ENCODE measurements at regions not wholly inside any gene's neighbourhood (a gene's known extent, or its start where the extent isn't known, plus 50 kb on each side); places are given as distances from the start of the nearest gene placed in this dataset.

DNA sequence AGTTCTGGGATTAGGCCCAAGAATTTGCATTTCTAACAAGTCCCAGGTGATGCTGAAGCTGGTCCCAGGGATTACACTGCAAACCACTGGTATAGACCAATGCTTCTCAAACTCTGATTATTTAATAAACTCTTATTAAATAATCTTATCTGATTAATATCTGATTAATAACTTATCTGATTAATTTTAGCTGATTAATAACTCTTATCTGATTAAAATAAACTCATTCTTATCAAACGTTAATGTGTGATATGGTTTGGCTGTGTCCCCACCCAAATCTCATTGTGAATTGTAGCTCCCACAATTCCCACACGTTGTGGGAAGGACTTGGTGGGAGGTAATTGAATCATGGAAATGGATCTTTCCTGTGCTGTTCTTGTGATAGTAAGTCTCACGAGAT lies 78.6 kb upstream of the TANC2 start:
- BruUV-seq (replicated peaks) = no TSS peak
- intact Hi-C loops (cut with micrococcal nuclease; ENCODE audit: unreplicated experiment) = no loop called here
- no peaks in the 10 kb centered on the region for H3K4me1 ChIP-seq (ENCODE audit: control insufficient read depth, insufficient read depth, low read length)
- no peaks in the 10 kb centered on the region for H3K27me3 ChIP-seq (ENCODE audit: control insufficient read depth, insufficient read depth, low read length)
- no peak for TF ChIP-seq TCF7L2 (IDR thresholded peaks at IDR 0.05; ENCODE audit: low read depth, low read length)
- TF ChIP-seq, protein P1, sequence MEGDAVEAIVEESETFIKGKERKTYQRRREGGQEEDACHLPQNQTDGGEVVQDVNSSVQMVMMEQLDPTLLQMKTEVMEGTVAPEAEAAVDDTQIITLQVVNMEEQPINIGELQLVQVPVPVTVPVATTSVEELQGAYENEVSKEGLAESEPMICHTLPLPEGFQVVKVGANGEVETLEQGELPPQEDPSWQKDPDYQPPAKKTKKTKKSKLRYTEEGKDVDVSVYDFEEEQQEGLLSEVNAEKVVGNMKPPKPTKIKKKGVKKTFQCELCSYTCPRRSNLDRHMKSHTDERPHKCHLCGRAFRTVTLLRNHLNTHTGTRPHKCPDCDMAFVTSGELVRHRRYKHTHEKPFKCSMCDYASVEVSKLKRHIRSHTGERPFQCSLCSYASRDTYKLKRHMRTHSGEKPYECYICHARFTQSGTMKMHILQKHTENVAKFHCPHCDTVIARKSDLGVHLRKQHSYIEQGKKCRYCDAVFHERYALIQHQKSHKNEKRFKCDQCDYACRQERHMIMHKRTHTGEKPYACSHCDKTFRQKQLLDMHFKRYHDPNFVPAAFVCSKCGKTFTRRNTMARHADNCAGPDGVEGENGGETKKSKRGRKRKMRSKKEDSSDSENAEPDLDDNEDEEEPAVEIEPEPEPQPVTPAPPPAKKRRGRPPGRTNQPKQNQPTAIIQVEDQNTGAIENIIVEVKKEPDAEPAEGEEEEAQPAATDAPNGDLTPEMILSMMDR (IDR thresholded peaks at IDR 0.05) = no peak
- TF ChIP-seq POLR2AphosphoS5 (IDR thresholded peaks at IDR 0.05; ENCODE audit: low read depth, low read length) = no peak
- TF ChIP-seq SIN3A (IDR thresholded peaks at IDR 0.05; ENCODE audit: borderline replicate concordance, insufficient read depth, low read depth, low read length) = no peak
- TF ChIP-seq, protein P2, sequence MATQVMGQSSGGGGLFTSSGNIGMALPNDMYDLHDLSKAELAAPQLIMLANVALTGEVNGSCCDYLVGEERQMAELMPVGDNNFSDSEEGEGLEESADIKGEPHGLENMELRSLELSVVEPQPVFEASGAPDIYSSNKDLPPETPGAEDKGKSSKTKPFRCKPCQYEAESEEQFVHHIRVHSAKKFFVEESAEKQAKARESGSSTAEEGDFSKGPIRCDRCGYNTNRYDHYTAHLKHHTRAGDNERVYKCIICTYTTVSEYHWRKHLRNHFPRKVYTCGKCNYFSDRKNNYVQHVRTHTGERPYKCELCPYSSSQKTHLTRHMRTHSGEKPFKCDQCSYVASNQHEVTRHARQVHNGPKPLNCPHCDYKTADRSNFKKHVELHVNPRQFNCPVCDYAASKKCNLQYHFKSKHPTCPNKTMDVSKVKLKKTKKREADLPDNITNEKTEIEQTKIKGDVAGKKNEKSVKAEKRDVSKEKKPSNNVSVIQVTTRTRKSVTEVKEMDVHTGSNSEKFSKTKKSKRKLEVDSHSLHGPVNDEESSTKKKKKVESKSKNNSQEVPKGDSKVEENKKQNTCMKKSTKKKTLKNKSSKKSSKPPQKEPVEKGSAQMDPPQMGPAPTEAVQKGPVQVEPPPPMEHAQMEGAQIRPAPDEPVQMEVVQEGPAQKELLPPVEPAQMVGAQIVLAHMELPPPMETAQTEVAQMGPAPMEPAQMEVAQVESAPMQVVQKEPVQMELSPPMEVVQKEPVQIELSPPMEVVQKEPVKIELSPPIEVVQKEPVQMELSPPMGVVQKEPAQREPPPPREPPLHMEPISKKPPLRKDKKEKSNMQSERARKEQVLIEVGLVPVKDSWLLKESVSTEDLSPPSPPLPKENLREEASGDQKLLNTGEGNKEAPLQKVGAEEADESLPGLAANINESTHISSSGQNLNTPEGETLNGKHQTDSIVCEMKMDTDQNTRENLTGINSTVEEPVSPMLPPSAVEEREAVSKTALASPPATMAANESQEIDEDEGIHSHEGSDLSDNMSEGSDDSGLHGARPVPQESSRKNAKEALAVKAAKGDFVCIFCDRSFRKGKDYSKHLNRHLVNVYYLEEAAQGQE (IDR thresholded peaks at IDR 0.05; ENCODE audit: insufficient read depth in 1 of 2, low read depth in 2 of 2, low read length in 1 of 2) = no peak
- ATAC-seq = no peak
- H3K36me3 ChIP-seq (ENCODE audit: control insufficient read depth, insufficient read depth, low read length) = no peaks in the 10 kb centered on the region
- DNase-seq (ENCODE audit: low read depth, low spot score) = no peak
- H3K9me3 ChIP-seq (ENCODE audit: control insufficient read depth, insufficient read depth, low read depth, low read length) = no peaks in the 10 kb centered on the region
- ChIA-PET CTCF (no interaction called here), POLR2A (interaction anchor here (0.5 kb wide), 1 partner anchor 215 kb away, joined by 3 read pairs; no protein-coding TSS in a partner anchor)
- in situ Hi-C loops (cut with HindIII; ENCODE audit: low pct_unique_long_range_greater_than_20kb, low sequenced_read_pairs) = no loop called here
- no peak overlapping the region for H3K27ac ChIP-seq (ENCODE audit: low read length)
- no peak overlapping the region for H3K4me3 ChIP-seq (ENCODE audit: low read depth in 2 of 2, low read length in 2 of 2)

DNA sequence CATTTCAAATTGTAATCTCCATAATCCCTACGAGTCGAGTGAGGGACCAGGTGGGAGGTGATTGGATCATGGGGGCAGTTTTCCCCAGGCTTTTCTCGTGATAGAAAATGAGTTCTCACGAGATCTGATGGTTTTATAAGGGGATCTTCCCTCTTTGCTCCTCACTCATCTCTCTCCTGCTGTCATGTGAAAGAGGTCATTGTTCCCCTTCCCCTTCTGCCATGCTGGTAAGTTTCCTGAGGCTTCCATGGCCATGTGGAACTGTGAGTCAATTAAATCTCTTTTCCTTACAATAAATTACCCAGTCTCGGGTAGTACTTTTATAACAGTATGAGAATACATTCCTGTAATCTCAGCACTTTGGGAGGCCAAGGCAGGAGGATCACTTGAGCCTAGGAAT lies 76.7 kb upstream of the MARCHF10 start:
- intact Hi-C loops (cut with micrococcal nuclease; ENCODE audit: unreplicated experiment) = no loop called here
- BruUV-seq (replicated peaks) = no TSS peak
- Histone ChIP-seq H3K36me3 (ENCODE audit: control insufficient read depth, insufficient read depth, low read length) (no peaks in the 10 kb centered on the region), H3K9me3 (ENCODE audit: control insufficient read depth, insufficient read depth, low read depth, low read length) (no peaks in the 10 kb centered on the region), H3K4me3 (ENCODE audit: low read depth in 2 of 2, low read length in 2 of 2) (no peak overlapping the region), H3K4me1 (ENCODE audit: control insufficient read depth, insufficient read depth, low read length) (no peaks in the 10 kb centered on the region), H3K27me3 (ENCODE audit: control insufficient read depth, insufficient read depth, low read length) (no peaks in the 10 kb centered on the region), H3K27ac (ENCODE audit: low read length) (no peak overlapping the region)
- no peak for ATAC-seq
- ChIA-PET CTCF (no interaction called here), POLR2A (interaction anchor here (0.6 kb wide), 1 partner anchor 10 kb away, joined by 7 read pairs; no protein-coding TSS in a partner anchor)
- TF ChIP-seq, protein P1 (IDR thresholded peaks at IDR 0.05) = no peak
- TF ChIP-seq POLR2AphosphoS5 (IDR thresholded peaks at IDR 0.05; ENCODE audit: low read depth, low read length) = no peak
- TF ChIP-seq, protein P2 (IDR thresholded peaks at IDR 0.05; ENCODE audit: insufficient read depth in 1 of 2, low read depth in 2 of 2, low read length in 1 of 2) = no peak
- no peak for DNase-seq (ENCODE audit: low read depth, low spot score)
- in situ Hi-C loops (cut with HindIII; ENCODE audit: low pct_unique_long_range_greater_than_20kb, low sequenced_read_pairs) = no loop called here
